ENCODE measurements at regions not wholly inside any gene's neighbourhood (a gene's known extent, or its start where the extent isn't known, plus 50 kb on each side); places are given as distances from the start of the nearest gene placed in this dataset.
A peak's percentile ranks its signal among the peaks of the same experiment; 100 is the strongest.

- H3K4me3 ChIP-seq (replicated peaks in 1 of 3): no peak overlapping the region
- TF ChIP-seq POLR2A (IDR thresholded peaks at IDR 0.05) (no peak), CTCF (IDR thresholded peaks at IDR 0.05) (no peak)
- H3K4me1 ChIP-seq: no peaks in the 10 kb centered on the region
- no peak for DNase-seq
- H3K27me3 ChIP-seq: no peaks in the 10 kb centered on the region
- no peaks in the 10 kb centered on the region for H3K36me3 ChIP-seq
- intact Hi-C loops (cut with DNase I): no loop called here
- H3K27ac ChIP-seq: no peak overlapping the region
- WGBS, 2 donors: 71 to 73% methylated on average over 4 of the region's 4 CpGs
- no peaks in the 10 kb centered on the region for H3K9me3 ChIP-seq
Measured at GRCh38 chr7:69359003-69359700, 239.1 kb upstream of the AUTS2 start.

- TF ChIP-seq CTCF (IDR thresholded peaks at IDR 0.05) (no peak), POLR2A (IDR thresholded peaks at IDR 0.05) (no peak)
- Histone ChIP-seq H3K36me3 (no peaks in the 10 kb centered on the region), H3K4me3 (replicated peaks in 1 of 3) (no peak overlapping the region), H3K27me3 (no peaks in the 10 kb centered on the region), H3K27ac (no peak overlapping the region), H3K4me1 (peaks cover under 1 to 3% of the 10 kb centered on the region in 2 donors), H3K9me3 (no peaks in the 10 kb centered on the region)
- 83 to 84% methylated on average over 5 of the region's 5 CpGs for WGBS, 2 donors
- no peak for DNase-seq
- intact Hi-C loops (cut with DNase I): no loop called here
Measured at GRCh38 chr7:69360913-69361312, 237.4 kb upstream of the AUTS2 start.

- no peaks in the 10 kb centered on the region for H3K9me3 ChIP-seq
- WGBS, 2 donors: 95 to 97% methylated on average over 9 of the region's 9 CpGs
- H3K4me1 ChIP-seq: peaks cover 4 to 9% of the 10 kb centered on the region in 2 donors
- DNase-seq: no peak
- H3K36me3 ChIP-seq: no peaks in the 10 kb centered on the region
- peaks cover 4% of the 10 kb centered on the region for H3K27me3 ChIP-seq
- intact Hi-C loops (cut with DNase I): no loop called here
- H3K4me3 ChIP-seq (replicated peaks in 1 of 3): no peak overlapping the region
- no peak overlapping the region for H3K27ac ChIP-seq
- TF ChIP-seq POLR2A (IDR thresholded peaks at IDR 0.05) (no peak), CTCF (IDR thresholded peaks at IDR 0.05) (no peak)
Measured at GRCh38 chr7:69363136-69363535, 235.1 kb upstream of the AUTS2 start.

GRCh38 chr7:69364813-69365643, 233.2 kb upstream of the AUTS2 start:
- WGBS, 2 donors: 76 to 81% methylated on average over 9 of the region's 9 CpGs
- Histone ChIP-seq H3K4me3 (replicated peaks in 1 of 3) (no peak overlapping the region), H3K9me3 (no peaks in the 10 kb centered on the region), H3K36me3 (no peaks in the 10 kb centered on the region), H3K4me1 (peaks cover 4 to 9% of the 10 kb centered on the region in 2 donors), H3K27me3 (peaks cover 5% of the 10 kb centered on the region), H3K27ac (no peak overlapping the region)
- no peak for TF ChIP-seq CTCF (IDR thresholded peaks at IDR 0.05)
- no peak for TF ChIP-seq POLR2A (IDR thresholded peaks at IDR 0.05)
- intact Hi-C loops (cut with DNase I): no loop called here
- no peak for DNase-seq

- H3K4me3 ChIP-seq (replicated peaks in 1 of 3): no peak overlapping the region
- peaks cover 5% of the 10 kb centered on the region for H3K27me3 ChIP-seq
- peaks cover 4 to 9% of the 10 kb centered on the region in 2 donors for H3K4me1 ChIP-seq
- no peaks in the 10 kb centered on the region for H3K9me3 ChIP-seq
- WGBS, 2 donors: 22 to 35% methylated on average over 9 to 13 of the region's 13 CpGs
- DNase-seq: peak; percentile 3 to 18
- TF ChIP-seq POLR2A (IDR thresholded peaks at IDR 0.05) (no peak), CTCF (IDR thresholded peaks at IDR 0.05) (no peak)
- no peak overlapping the region for H3K27ac ChIP-seq
- H3K36me3 ChIP-seq: no peaks in the 10 kb centered on the region
- intact Hi-C loops (cut with DNase I): no loop called here
Measured at GRCh38 chr7:69365651-69366192, 232.6 kb upstream of the AUTS2 start.
